Trophoblast cell (in vitro differentiated cells and primary cell): ENCODE measurements at regions not wholly inside any gene's neighbourhood (a gene's known extent, or its start where the extent isn't known, plus 50 kb on each side); places are given as distances from the start of the nearest gene placed in this dataset.

Source experiments
- DNase-seq, 2 donors: peaks; one replicate each; pipeline ENCODE4 v3.0.0-alpha.2; 2016
- H2AFZ ChIP-seq: 2 replicates; pipeline ENCODE4 v1.6.1; 2013; ENCODE audit warnings: low read length, moderate library complexity, mild to moderate bottlenecking; ENCODE audit not compliant: insufficient read depth, poor library complexity
- H2AK5ac ChIP-seq: 2 replicates; pipeline ENCODE4 v1.6.1; 2013; ENCODE audit warnings: mild to moderate bottlenecking, low read length
- H2BK120ac ChIP-seq: 2 replicates; pipeline ENCODE4 v1.6.1; 2013; ENCODE audit warnings: low read length, mild to moderate bottlenecking, moderate library complexity; ENCODE audit not compliant: insufficient read depth, poor library complexity
- H2BK12ac ChIP-seq: 2 replicates; pipeline ENCODE4 v1.6.1; 2013; ENCODE audit warnings: mild to moderate bottlenecking, low read length, moderate library complexity
- H2BK5ac ChIP-seq: 2 replicates; pipeline ENCODE4 v1.6.1; 2013; ENCODE audit warnings: low read length, low read depth, moderate library complexity, mild to moderate bottlenecking; ENCODE audit not compliant: poor library complexity
- H3K14ac ChIP-seq: 2 replicates; pipeline ENCODE4 v1.6.1; 2013; ENCODE audit warnings: mild to moderate bottlenecking, low read length
- H3K18ac ChIP-seq: 2 replicates; pipeline ENCODE4 v1.6.1; 2013; ENCODE audit warnings: mild to moderate bottlenecking, low read length
- H3K23ac ChIP-seq: 2 replicates; pipeline ENCODE4 v1.6.1; 2013; ENCODE audit warnings: low read length
- H3K27ac ChIP-seq: 2 replicates; pipeline ENCODE4 v1.5.1; 2013; ENCODE audit warnings: low read depth, mild to moderate bottlenecking, inconsistent platforms, low read length, moderate library complexity
- H3K27me3 ChIP-seq: 2 replicates; pipeline ENCODE4 v1.6.1; 2013; ENCODE audit warnings: inconsistent platforms, mild to moderate bottlenecking, low read length, moderate library complexity; ENCODE audit not compliant: insufficient read depth
- H3K36me3 ChIP-seq, 2 experiments: 1 replicate in 1 of 2; 2 replicates in 1 of 2; pipeline ENCODE4 v1.6.1; 2013; ENCODE audit warnings: low read length in 2 of 2, mild to moderate bottlenecking in 2 of 2, moderate library complexity in 1 of 2; ENCODE audit not compliant: insufficient read depth in 2 of 2, control insufficient read depth in 1 of 2
- H3K4ac ChIP-seq: 2 replicates; pipeline ENCODE4 v1.6.1; 2013; ENCODE audit warnings: low read depth, mild to moderate bottlenecking, low read length, moderate library complexity
- H3K4me1 ChIP-seq, 2 experiments: 1 replicate in 1 of 2; 2 replicates in 1 of 2; pipeline ENCODE4 v1.6.1; 2013; ENCODE audit warnings: low read length in 2 of 2, mild to moderate bottlenecking in 2 of 2, moderate library complexity in 1 of 2; ENCODE audit not compliant: insufficient read depth in 2 of 2, control insufficient read depth in 1 of 2
- H3K4me2 ChIP-seq: 2 replicates; pipeline ENCODE4 v1.6.1; 2013; ENCODE audit warnings: inconsistent platforms, mild to moderate bottlenecking, low read length, moderate library complexity
- H3K4me3 ChIP-seq: 2 replicates; pipeline ENCODE4 v1.5.1; 2013; ENCODE audit warnings: mild to moderate bottlenecking, low read depth, low read length, inconsistent platforms
- H3K79me1 ChIP-seq: one replicate; pipeline ENCODE4 v1.6.1; 2013; ENCODE audit warnings: low read length
- H3K79me2 ChIP-seq: 2 replicates; pipeline ENCODE4 v1.6.1; 2013; ENCODE audit warnings: low read length, mild to moderate bottlenecking; ENCODE audit not compliant: control insufficient read depth, insufficient read depth, poor library complexity
- H3K9ac ChIP-seq: 2 replicates; pipeline ENCODE4 v1.6.1; 2013; ENCODE audit warnings: mild to moderate bottlenecking, low read length
- H3K9me3 ChIP-seq: 2 replicates; pipeline ENCODE4 v1.6.1; 2013; ENCODE audit warnings: low read depth, mild to moderate bottlenecking, control low read depth, inconsistent platforms, low read length; ENCODE audit not compliant: insufficient read depth
- H4K12ac ChIP-seq: 2 replicates; pipeline ENCODE4 v1.6.1; 2013; ENCODE audit warnings: low read depth, mild to moderate bottlenecking, low read length, moderate library complexity
- H4K8ac ChIP-seq: 2 replicates; pipeline ENCODE4 v1.6.1; 2013; ENCODE audit warnings: low read depth, mild to moderate bottlenecking, low read length, moderate library complexity
- H4K91ac ChIP-seq: one replicate; pipeline ENCODE4 v1.6.1; 2013; ENCODE audit warnings: low read depth, mild to moderate bottlenecking, low read length, moderate library complexity
- WGBS: extraction: QIAGEN DNeasy Blood & Tissue Kit; methylation state at CpG from one replicate; pipeline ENCODE4 v1.1.7; 2013; ENCODE audit warnings: missing lambda C conversion rate; ENCODE audit not compliant: insufficient read length, insufficient coverage; ENCODE audit errors: extremely low coverage; 5-methylcytosine and 5-hydroxymethylcytosine counted together

GRCh38 chr2:14905571-14905970 lies 273.1 kb downstream of the LRATD1 start:
- Histone ChIP-seq H3K9ac (no peak overlapping the region), H4K8ac (no peak overlapping the region), H3K27ac (no peak overlapping the region), H3K79me2 (no peaks in the 10 kb centered on the region), H3K18ac (no peak overlapping the region), H3K4ac (no peak overlapping the region), H3K79me1 (no peaks in the 10 kb centered on the region), H4K91ac (no peak overlapping the region), H2AK5ac (no peak overlapping the region), H2BK120ac (no peak overlapping the region), H3K9me3 (no peaks in the 10 kb centered on the region), H2AFZ (no peak overlapping the region), H4K12ac (no peak overlapping the region), H3K14ac (no peak overlapping the region), H3K4me3 (no peak overlapping the region), H3K4me1 (no peaks in the 10 kb centered on the region), H3K23ac (no peak overlapping the region), H3K4me2 (no peak overlapping the region), H3K36me3 (no peaks in the 10 kb centered on the region), H2BK12ac (no peak overlapping the region), H2BK5ac (no peak overlapping the region), H3K27me3 (no peaks in the 10 kb centered on the region)
- no peak for DNase-seq
- no CpG with 5 or more reads among the region's 5 CpGs for WGBS

- no peak overlapping the region for H3K27ac ChIP-seq
- no peak overlapping the region for H4K91ac ChIP-seq
- H3K79me2 ChIP-seq = no peaks in the 10 kb centered on the region
- no peaks in the 10 kb centered on the region for H3K27me3 ChIP-seq
- no peak overlapping the region for H2AFZ ChIP-seq
- WGBS = no CpG with 5 or more reads among the region's 8 CpGs
- no peak overlapping the region for H2BK12ac ChIP-seq
- H2BK5ac ChIP-seq = no peak overlapping the region
- H3K9ac ChIP-seq = no peak overlapping the region
- H3K36me3 ChIP-seq = no peaks in the 10 kb centered on the region
- peak in 1 of 2 donors; percentile 36 for DNase-seq
- no peak overlapping the region for H3K4me2 ChIP-seq
- no peak overlapping the region for H2BK120ac ChIP-seq
- H4K8ac ChIP-seq = no peak overlapping the region
- H3K23ac ChIP-seq = no peak overlapping the region
- no peaks in the 10 kb centered on the region for H3K79me1 ChIP-seq
- no peak overlapping the region for H4K12ac ChIP-seq
- H2AK5ac ChIP-seq = no peak overlapping the region
- H3K9me3 ChIP-seq = no peaks in the 10 kb centered on the region
- H3K4me3 ChIP-seq = no peak overlapping the region
- H3K14ac ChIP-seq = no peak overlapping the region
- no peaks in the 10 kb centered on the region for H3K4me1 ChIP-seq
- H3K4ac ChIP-seq = no peak overlapping the region
- no peak overlapping the region for H3K18ac ChIP-seq
Observed at GRCh38 chr2:14907014-14907612, 274.6 kb downstream of the LRATD1 start.

GRCh38 chr2:14909795-14910194 lies 277.3 kb downstream of the LRATD1 start:
- Histone ChIP-seq H2BK5ac (no peak overlapping the region), H3K4me1 (no peaks in the 10 kb centered on the region), H4K91ac (no peak overlapping the region), H3K27ac (no peak overlapping the region), H3K9me3 (no peaks in the 10 kb centered on the region), H3K36me3 (no peaks in the 10 kb centered on the region), H2AFZ (no peak overlapping the region), H3K23ac (no peak overlapping the region), H3K4me3 (no peak overlapping the region), H3K27me3 (no peaks in the 10 kb centered on the region), H3K79me1 (no peaks in the 10 kb centered on the region), H4K8ac (no peak overlapping the region), H3K9ac (no peak overlapping the region), H3K4me2 (no peak overlapping the region), H2BK120ac (no peak overlapping the region), H3K4ac (no peak overlapping the region), H2BK12ac (no peak overlapping the region), H4K12ac (no peak overlapping the region), H2AK5ac (no peak overlapping the region), H3K79me2 (no peaks in the 10 kb centered on the region), H3K14ac (no peak overlapping the region), H3K18ac (no peak overlapping the region)
- WGBS = no CpG with 5 or more reads among the region's 4 CpGs
- no peak for DNase-seq

- Histone ChIP-seq H2BK120ac (no peak overlapping the region), H3K18ac (no peak overlapping the region)
Observed at GRCh38 chr2:14910654-14911053, 278.1 kb downstream of the LRATD1 start.

More at GRCh38 chr2:14910654-14911053, 278.1 kb downstream of the LRATD1 start:
- no peaks in the 10 kb centered on the region for H3K9me3 ChIP-seq
- no peaks in the 10 kb centered on the region for H3K4me1 ChIP-seq
- H4K8ac ChIP-seq = no peak overlapping the region
- no peak overlapping the region for H2BK5ac ChIP-seq
- WGBS = no CpG with 5 or more reads among the region's 2 CpGs
- no peak overlapping the region for H2AFZ ChIP-seq
- no peak overlapping the region for H4K12ac ChIP-seq
- H2BK12ac ChIP-seq = no peak overlapping the region
- no peak overlapping the region for H3K4ac ChIP-seq
- no peak for DNase-seq
- no peak overlapping the region for H3K14ac ChIP-seq
- no peaks in the 10 kb centered on the region for H3K79me2 ChIP-seq
- no peaks in the 10 kb centered on the region for H3K36me3 ChIP-seq
- H3K79me1 ChIP-seq = no peaks in the 10 kb centered on the region
- no peak overlapping the region for H3K27ac ChIP-seq
- H3K4me3 ChIP-seq = no peak overlapping the region
- H2AK5ac ChIP-seq = no peak overlapping the region
- no peak overlapping the region for H4K91ac ChIP-seq
- no peaks in the 10 kb centered on the region for H3K27me3 ChIP-seq
- H3K23ac ChIP-seq = no peak overlapping the region
- no peak overlapping the region for H3K9ac ChIP-seq
- H3K4me2 ChIP-seq = no peak overlapping the region
